Liver (tissue), 8 donors: ENCODE measurements at regions not wholly inside any gene's neighbourhood (a gene's known extent, or its start where the extent isn't known, plus 50 kb on each side); places are given as distances from the start of the nearest gene placed in this dataset.

Experiments
- DNase-seq: peaks from one replicate; pipeline ENCODE4 v3.0.0-alpha.2; 2017; ENCODE audit warnings: low spot score
- H3K27ac ChIP-seq, 2 donors: one replicate each; pipeline ENCODE4 v1.7.0; 2013; ENCODE audit warnings: inconsistent platforms in 2 of 2, low read length in 2 of 2, control low read depth in 1 of 2, low read depth in 1 of 2, mild to moderate bottlenecking in 1 of 2
- H3K27me3 ChIP-seq, 4 donors: one replicate each; pipeline versions ENCODE4 v1.6.1 to v1.7.0; 2013; ENCODE audit warnings: low read length in 3 of 4, inconsistent platforms in 1 of 4, mild to moderate bottlenecking in 1 of 4, moderate library complexity in 1 of 4; ENCODE audit not compliant: control insufficient read depth in 4 of 4, insufficient read depth in 4 of 4
- H3K36me3 ChIP-seq, 4 donors: one replicate each; pipeline versions ENCODE4 v1.6.1 to v1.7.0; 2013; ENCODE audit warnings: low read length in 3 of 4, mild to moderate bottlenecking in 3 of 4, low read depth in 1 of 4, moderate library complexity in 1 of 4; ENCODE audit not compliant: control insufficient read depth in 4 of 4, insufficient read depth in 3 of 4
- H3K4me1 ChIP-seq, 4 donors: one replicate each; pipeline versions ENCODE4 v1.6.1 to v1.7.0; 2013; ENCODE audit warnings: low read length in 3 of 4, mild to moderate bottlenecking in 3 of 4, moderate library complexity in 1 of 4; ENCODE audit not compliant: control insufficient read depth in 4 of 4, insufficient read depth in 4 of 4
- H3K4me3 ChIP-seq, 3 donors: one replicate each; pipeline versions ENCODE4 v1.6.1 to v1.7.0; 2013; ENCODE audit warnings: low read length in 3 of 3, control low read depth in 1 of 3, low read depth in 1 of 3, mild to moderate bottlenecking in 1 of 3
- H3K9ac ChIP-seq, 2 donors: one replicate each; pipeline ENCODE4 v1.7.0; 2013; ENCODE audit warnings: low read length in 2 of 2, mild to moderate bottlenecking in 2 of 2, moderate library complexity in 2 of 2, control low read depth in 1 of 2, low read depth in 1 of 2
- H3K9me3 ChIP-seq, 4 donors: one replicate each; pipeline versions ENCODE4 v1.6.1 to v1.7.0; 2013; ENCODE audit warnings: low read length in 3 of 4; ENCODE audit not compliant: control insufficient read depth in 4 of 4
- EGR1 ChIP-seq, 2 donors: IDR thresholded peaks; 2 replicates each; pipeline ENCODE4 v1.6.1; 2016 to 2018; ENCODE audit warnings: antibody characterized with exemption in 2 of 2, low read depth in 2 of 2
- FOXA1 ChIP-seq: IDR thresholded peaks from 2 replicates; pipeline ENCODE4 v1.6.1; 2016; ENCODE audit warnings: antibody characterized with exemption
- FOXA2 ChIP-seq: IDR thresholded peaks from 2 replicates; pipeline ENCODE4 v1.6.1; 2016; ENCODE audit warnings: antibody characterized with exemption
- GABPA ChIP-seq, 2 donors: IDR thresholded peaks in 1 of 2; conservative IDR thresholded peaks in 1 of 2; 2 replicates each; pipeline ENCODE4 v1.6.1; 2016; ENCODE audit warnings: antibody characterized with exemption in 2 of 2, mild to moderate bottlenecking in 1 of 2, moderate library complexity in 1 of 2
- HNF4A ChIP-seq, 2 donors: conservative IDR thresholded peaks; 2 replicates each; pipeline ENCODE4 v1.6.1; 2016; ENCODE audit warnings: antibody characterized with exemption in 2 of 2, mild to moderate bottlenecking in 2 of 2
- HNF4G ChIP-seq: IDR thresholded peaks from 2 replicates; pipeline ENCODE4 v1.6.1; 2016; ENCODE audit warnings: antibody characterized with exemption
- JUND ChIP-seq, 2 donors: IDR thresholded peaks; 2 replicates each; pipeline ENCODE4 v1.6.1; 2016; ENCODE audit warnings: antibody characterized with exemption in 2 of 2
- NR2F2 ChIP-seq: IDR thresholded peaks from 2 replicates; pipeline ENCODE4 v1.6.1; 2016; ENCODE audit warnings: antibody characterized with exemption
- RAD21 ChIP-seq, 2 donors: IDR thresholded peaks; 2 replicates each; pipeline ENCODE4 v1.6.1; 2016; ENCODE audit warnings: antibody characterized with exemption in 2 of 2, mild to moderate bottlenecking in 2 of 2
- RXRA ChIP-seq, 2 donors: IDR thresholded peaks; 2 replicates each; pipeline ENCODE4 v1.6.1; 2017 to 2018; ENCODE audit warnings: antibody characterized with exemption in 2 of 2, mild to moderate bottlenecking in 1 of 2
- SP1 ChIP-seq: IDR thresholded peaks from 2 replicates; pipeline ENCODE4 v1.6.1; 2018; ENCODE audit warnings: antibody characterized with exemption, mild to moderate bottlenecking
- TAF1 ChIP-seq: conservative IDR thresholded peaks from 2 replicates; pipeline ENCODE4 v1.6.1; 2016; ENCODE audit warnings: antibody characterized with exemption, mild to moderate bottlenecking
- YY1 ChIP-seq: IDR thresholded peaks from 2 replicates; pipeline ENCODE4 v1.6.1; 2016; ENCODE audit warnings: antibody characterized with exemption, mild to moderate bottlenecking
- WGBS: extraction: QIAGEN DNeasy Blood & Tissue Kit; methylation state at CpG from one replicate; pipeline ENCODE4 v1.1.7; 2013; 5-methylcytosine and 5-hydroxymethylcytosine counted together
- TF ChIP-seq, protein P1 (sequence below): fragments of 150-350 bp; IDR thresholded peaks from 2 replicates; pipeline ENCODE4 v1.5.1; 2017; ENCODE audit warnings: improper control_type of control experiment, low read depth, low read length; ENCODE audit not compliant: missing input control
- TF ChIP-seq, protein P2 (sequence below): IDR thresholded peaks from 2 replicates; pipeline ENCODE4 v1.6.1; 2016; ENCODE audit warnings: antibody characterized with exemption
- TF ChIP-seq, protein P3 (sequence below): IDR thresholded peaks from 2 replicates; pipeline ENCODE4 v1.6.1; 2016; ENCODE audit warnings: antibody characterized with exemption
- TF ChIP-seq, protein P4 (sequence below): IDR thresholded peaks from 2 replicates; pipeline ENCODE4 v1.6.1; 2016; ENCODE audit warnings: antibody characterized with exemption
- donor health status: healthy.
- donor health status: healthy.
- donor health status: healthy.
- donor health status: healthy.
- donor health status: healthy.

DNA sequence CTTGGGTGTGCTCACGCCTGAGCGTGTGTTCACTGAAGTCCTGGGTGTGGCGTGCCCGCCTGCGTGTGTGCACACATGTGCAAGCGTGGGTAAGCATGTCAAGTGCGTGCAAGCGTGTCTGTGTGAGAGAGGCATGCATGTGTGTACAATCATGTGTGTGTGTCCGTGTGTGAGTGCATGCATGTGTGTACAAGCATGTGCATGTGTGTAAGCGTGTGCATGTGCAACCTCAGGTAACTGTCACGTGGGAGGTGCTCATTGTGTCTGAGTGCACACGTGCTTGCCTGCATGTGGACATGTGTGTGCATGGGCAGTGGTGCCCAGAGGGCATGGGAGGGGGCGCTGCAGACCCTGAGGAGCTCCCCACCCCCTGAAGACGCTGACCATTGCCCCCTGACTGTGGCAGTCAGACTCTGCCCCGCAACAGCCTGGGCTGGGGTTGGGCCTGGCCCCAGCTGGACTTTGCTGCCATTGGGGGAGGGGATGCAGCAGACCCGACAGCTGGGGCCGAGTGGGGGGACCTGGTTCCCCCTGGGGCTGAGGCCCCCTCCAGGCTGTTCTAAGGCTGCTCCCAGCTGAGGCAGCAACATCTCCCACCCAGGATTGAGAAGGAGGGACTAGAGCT, 88.1 kb downstream of the UNCX start (continued):
- TF ChIP-seq, protein P1, sequence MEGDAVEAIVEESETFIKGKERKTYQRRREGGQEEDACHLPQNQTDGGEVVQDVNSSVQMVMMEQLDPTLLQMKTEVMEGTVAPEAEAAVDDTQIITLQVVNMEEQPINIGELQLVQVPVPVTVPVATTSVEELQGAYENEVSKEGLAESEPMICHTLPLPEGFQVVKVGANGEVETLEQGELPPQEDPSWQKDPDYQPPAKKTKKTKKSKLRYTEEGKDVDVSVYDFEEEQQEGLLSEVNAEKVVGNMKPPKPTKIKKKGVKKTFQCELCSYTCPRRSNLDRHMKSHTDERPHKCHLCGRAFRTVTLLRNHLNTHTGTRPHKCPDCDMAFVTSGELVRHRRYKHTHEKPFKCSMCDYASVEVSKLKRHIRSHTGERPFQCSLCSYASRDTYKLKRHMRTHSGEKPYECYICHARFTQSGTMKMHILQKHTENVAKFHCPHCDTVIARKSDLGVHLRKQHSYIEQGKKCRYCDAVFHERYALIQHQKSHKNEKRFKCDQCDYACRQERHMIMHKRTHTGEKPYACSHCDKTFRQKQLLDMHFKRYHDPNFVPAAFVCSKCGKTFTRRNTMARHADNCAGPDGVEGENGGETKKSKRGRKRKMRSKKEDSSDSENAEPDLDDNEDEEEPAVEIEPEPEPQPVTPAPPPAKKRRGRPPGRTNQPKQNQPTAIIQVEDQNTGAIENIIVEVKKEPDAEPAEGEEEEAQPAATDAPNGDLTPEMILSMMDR: no peak

DNA sequence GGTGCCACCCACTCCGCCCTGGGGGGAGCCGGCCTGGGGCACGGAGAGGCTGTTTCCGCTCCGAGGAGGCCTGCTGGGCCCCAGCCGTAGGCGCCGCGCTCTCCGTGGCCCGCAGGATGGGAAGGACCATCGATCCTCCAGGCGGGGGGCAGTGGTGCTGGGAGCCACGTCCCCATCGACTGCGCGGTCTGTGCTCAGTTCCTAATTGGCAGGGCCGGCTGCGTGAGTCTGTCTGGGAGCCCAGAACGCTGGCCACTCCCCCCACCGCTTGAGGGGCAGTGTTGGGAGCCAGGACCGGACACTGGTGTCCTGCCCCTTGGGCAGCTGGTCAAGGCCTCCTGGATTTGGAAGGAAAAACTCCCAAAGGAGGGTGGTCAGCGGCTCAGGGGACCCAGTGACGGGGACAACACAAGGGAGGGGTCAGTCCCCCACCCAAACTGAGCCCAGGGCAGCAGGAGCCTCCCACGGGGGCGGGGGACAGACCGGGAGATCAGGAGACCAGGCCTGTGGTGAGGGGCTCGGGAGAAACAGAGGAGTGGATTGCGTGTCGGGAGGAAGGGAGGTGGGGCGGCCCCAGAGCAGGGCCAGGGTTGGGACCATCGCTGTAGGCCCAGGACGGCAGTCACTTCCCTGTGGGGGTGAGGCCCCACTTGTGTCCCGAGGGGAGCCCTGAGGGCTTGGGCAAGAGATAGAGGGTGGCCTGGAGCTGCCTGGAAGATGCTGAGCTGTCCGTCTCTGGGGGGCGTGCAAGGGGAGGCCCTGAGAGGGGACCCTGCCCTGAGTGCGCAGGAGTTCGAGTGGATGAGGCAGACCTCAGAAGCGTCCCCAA, 89.0 kb downstream of the UNCX start:
- no peak for DNase-seq
- 84% methylated on average over 39 of the region's 39 CpGs for WGBS
- no peak overlapping the region for H3K4me3 ChIP-seq
- H3K9me3 ChIP-seq: no peaks in the 10 kb centered on the region
- H3K27me3 ChIP-seq: peaks cover 0 to 14% (median 0%) of the 10 kb centered on the region in 4 donors
- no peaks in the 10 kb centered on the region for H3K4me1 ChIP-seq
- H3K36me3 ChIP-seq: no peaks in the 10 kb centered on the region
- H3K9ac ChIP-seq: no peak overlapping the region
- no peak overlapping the region for H3K27ac ChIP-seq
- no peak for TF ChIP-seq JUND (IDR thresholded peaks at IDR 0.05)
- TF ChIP-seq GABPA (IDR thresholded peaks at IDR 0.05 in 1 of 2, conservative IDR thresholded peaks at IDR 0.05 in 1 of 2): no peak
- TF ChIP-seq TAF1: no peak
- no peak for TF ChIP-seq NR2F2
- TF ChIP-seq, protein P2, sequence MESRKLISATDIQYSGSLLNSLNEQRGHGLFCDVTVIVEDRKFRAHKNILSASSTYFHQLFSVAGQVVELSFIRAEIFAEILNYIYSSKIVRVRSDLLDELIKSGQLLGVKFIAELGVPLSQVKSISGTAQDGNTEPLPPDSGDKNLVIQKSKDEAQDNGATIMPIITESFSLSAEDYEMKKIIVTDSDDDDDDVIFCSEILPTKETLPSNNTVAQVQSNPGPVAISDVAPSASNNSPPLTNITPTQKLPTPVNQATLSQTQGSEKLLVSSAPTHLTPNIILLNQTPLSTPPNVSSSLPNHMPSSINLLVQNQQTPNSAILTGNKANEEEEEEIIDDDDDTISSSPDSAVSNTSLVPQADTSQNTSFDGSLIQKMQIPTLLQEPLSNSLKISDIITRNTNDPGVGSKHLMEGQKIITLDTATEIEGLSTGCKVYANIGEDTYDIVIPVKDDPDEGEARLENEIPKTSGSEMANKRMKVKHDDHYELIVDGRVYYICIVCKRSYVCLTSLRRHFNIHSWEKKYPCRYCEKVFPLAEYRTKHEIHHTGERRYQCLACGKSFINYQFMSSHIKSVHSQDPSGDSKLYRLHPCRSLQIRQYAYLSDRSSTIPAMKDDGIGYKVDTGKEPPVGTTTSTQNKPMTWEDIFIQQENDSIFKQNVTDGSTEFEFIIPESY: no peak
- TF ChIP-seq HNF4G: no peak
- TF ChIP-seq YY1: no peak
- TF ChIP-seq, protein P1: no peak
- TF ChIP-seq HNF4A (conservative IDR thresholded peaks at IDR 0.05): no peak
- TF ChIP-seq FOXA1: no peak
- TF ChIP-seq, protein P3, sequence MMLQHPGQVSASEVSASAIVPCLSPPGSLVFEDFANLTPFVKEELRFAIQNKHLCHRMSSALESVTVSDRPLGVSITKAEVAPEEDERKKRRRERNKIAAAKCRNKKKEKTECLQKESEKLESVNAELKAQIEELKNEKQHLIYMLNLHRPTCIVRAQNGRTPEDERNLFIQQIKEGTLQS: no peak
- TF ChIP-seq FOXA2: no peak
- no peak for TF ChIP-seq RXRA (IDR thresholded peaks at IDR 0.05)
- no peak for TF ChIP-seq RAD21 (IDR thresholded peaks at IDR 0.05)
- no peak for TF ChIP-seq EGR1 (IDR thresholded peaks at IDR 0.05; ENCODE audit: low read depth in 2 of 2)
- TF ChIP-seq SP1: no peak
- TF ChIP-seq, protein P4, sequence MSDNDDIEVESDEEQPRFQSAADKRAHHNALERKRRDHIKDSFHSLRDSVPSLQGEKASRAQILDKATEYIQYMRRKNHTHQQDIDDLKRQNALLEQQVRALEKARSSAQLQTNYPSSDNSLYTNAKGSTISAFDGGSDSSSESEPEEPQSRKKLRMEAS: no peak
